ENCODE measurements at regions not wholly inside any gene's neighbourhood (a gene's known extent, or its start where the extent isn't known, plus 50 kb on each side); places are given as distances from the start of the nearest gene placed in this dataset.
A peak's percentile ranks its signal among the peaks of the same experiment; 100 is the strongest.

DNA sequence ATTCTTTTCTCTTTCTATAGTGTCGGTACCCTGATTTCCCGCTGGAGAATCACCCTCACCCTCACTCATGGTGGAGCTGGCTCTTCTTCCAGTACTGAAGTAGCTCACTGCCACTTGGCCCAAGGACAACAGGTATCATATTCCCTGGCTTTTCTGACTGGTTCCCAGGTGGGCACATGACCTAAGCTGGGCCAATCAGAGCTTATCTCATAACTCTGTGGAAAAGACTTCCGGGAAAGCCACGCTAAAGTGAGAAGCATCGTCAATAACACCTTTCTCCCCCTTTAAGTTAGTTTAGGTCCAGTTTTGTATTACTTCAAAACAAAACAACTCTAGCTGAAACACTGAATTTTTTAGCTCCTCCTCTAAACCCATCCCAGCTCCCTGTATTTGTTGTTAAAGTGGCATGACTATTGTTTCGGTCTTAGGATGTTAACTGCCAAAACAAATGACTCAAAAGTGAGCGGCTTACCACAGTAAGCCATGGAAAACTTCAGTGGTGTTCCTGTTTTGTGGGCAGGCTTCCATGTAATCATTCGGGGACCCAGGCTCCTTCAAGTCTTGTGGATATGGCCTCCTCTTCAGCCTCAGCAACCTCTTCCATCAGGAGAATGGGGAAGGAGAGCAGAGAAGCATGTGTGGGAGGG is 137.4 kb upstream of the DLX2 start:
- WGBS, 2 donors, result 91 to 95% methylated on average over 8 of the region's 8 CpGs
- H3K4me1 ChIP-seq, result peaks cover 0 to 5% (median 0%) of the 10 kb centered on the region in 3 donors
- ATAC-seq (no peak), DNase-seq (no peak), FAIRE-seq (no peak)
- H3K4me3 ChIP-seq, result no peak overlapping the region
- no peaks in the 10 kb centered on the region for H3K27me3 ChIP-seq
- H3K27ac ChIP-seq, result no peak overlapping the region
- intact Hi-C loops (cut with DNase I), result no loop called here
- no peaks in the 10 kb centered on the region for H3K36me3 ChIP-seq
- no peaks in the 10 kb centered on the region for H3K9me3 ChIP-seq
- TF ChIP-seq CTCF (IDR thresholded peaks at IDR 0.05), result no peak

DNA sequence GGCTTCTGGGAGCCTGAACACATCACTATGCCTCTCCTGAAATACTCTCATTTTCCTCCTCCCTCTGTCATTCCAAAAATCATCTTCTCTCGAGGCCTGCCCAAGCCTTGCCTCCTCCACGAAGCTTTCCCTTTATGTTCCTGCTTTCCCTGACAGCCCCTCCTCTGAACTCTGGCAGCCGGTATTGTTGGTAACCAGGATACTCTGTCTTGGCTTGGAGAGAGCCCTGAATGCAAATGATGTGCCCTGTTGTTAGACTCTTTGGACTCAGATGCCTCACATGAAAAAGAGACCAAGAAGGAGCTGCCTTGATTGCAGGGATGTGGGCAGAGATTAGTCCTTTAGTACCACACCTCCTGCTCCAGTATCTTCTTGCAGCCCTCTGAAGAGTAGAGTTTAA is 138.5 kb upstream of the DLX2 start:
- H3K36me3 ChIP-seq, result no peaks in the 10 kb centered on the region
- intact Hi-C loops (cut with DNase I), result no loop called here
- 81 to 82% methylated on average over 3 of the region's 3 CpGs for WGBS, 2 donors
- ATAC-seq, result no peak
- DNase-seq, result no peak
- no peak overlapping the region for H3K27ac ChIP-seq
- TF ChIP-seq CTCF (IDR thresholded peaks at IDR 0.05), result no peak
- FAIRE-seq, result no peak
- no peaks in the 10 kb centered on the region for H3K9me3 ChIP-seq
- H3K4me1 ChIP-seq, result no peaks in the 10 kb centered on the region
- no peaks in the 10 kb centered on the region for H3K27me3 ChIP-seq
- H3K4me3 ChIP-seq, result no peak overlapping the region

DNA sequence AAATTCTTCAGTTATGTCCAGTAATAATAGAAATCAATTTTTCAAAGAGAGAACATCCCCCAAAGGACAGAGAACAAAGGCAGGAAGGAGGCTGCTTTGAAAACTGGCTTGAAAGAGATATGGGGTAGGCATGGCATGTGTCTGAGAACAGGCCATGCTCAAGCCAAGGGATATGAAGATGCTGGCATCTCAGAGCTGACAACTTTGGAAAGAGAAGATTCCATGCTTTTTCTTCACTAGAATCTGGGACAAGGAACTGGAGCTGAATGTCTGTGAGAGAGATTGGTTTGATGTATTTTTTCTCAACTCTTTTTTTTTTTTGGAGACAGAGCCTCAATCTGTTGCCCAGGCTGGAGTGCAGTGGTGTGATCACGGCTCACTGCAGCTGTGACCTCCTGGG is 139.8 kb upstream of the DLX2 start:
- no peaks in the 10 kb centered on the region for H3K36me3 ChIP-seq
- no peak for TF ChIP-seq CTCF (IDR thresholded peaks at IDR 0.05)
- no peaks in the 10 kb centered on the region for H3K27me3 ChIP-seq
- FAIRE-seq (no peak), DNase-seq (no peak), ATAC-seq (no peak)
- 92 to 100% methylated on average over 1 of the region's 1 CpG for WGBS, 2 donors
- H3K9me3 ChIP-seq, result no peaks in the 10 kb centered on the region
- H3K27ac ChIP-seq, result no peak overlapping the region
- intact Hi-C loops (cut with DNase I), result no loop called here
- H3K4me3 ChIP-seq, result no peak overlapping the region
- no peaks in the 10 kb centered on the region for H3K4me1 ChIP-seq

GRCh38 chr2:172242961-172243360 is 140.3 kb upstream of the DLX2 start:
- no peaks in the 10 kb centered on the region for H3K9me3 ChIP-seq
- WGBS, 2 donors, result 98 to 100% methylated on average over 1 of the region's 1 CpG
- DNase-seq, result peak in 4 of 6 donors; percentile 16 to 52 (median 38)
- intact Hi-C loops (cut with DNase I), result no loop called here
- no peak overlapping the region for H3K27ac ChIP-seq
- H3K4me1 ChIP-seq, result no peaks in the 10 kb centered on the region
- ATAC-seq, result peak in 3 of 4 donors; percentile 43 to 86 (median 79)
- no peak for TF ChIP-seq CTCF (IDR thresholded peaks at IDR 0.05)
- no peaks in the 10 kb centered on the region for H3K27me3 ChIP-seq
- H3K4me3 ChIP-seq, result no peak overlapping the region
- no peaks in the 10 kb centered on the region for H3K36me3 ChIP-seq
- no peak for FAIRE-seq

- H3K36me3 ChIP-seq, result no peaks in the 10 kb centered on the region
- no peak overlapping the region for H3K4me3 ChIP-seq
- no peak for TF ChIP-seq CTCF (IDR thresholded peaks at IDR 0.05)
- no peak overlapping the region for H3K27ac ChIP-seq
- no peak for ATAC-seq
- DNase-seq, result no peak
- no peaks in the 10 kb centered on the region for H3K9me3 ChIP-seq
- 83 to 85% methylated on average over 3 of the region's 3 CpGs for WGBS, 2 donors
- FAIRE-seq, result no peak
- intact Hi-C loops (cut with DNase I), result no loop called here
- H3K4me1 ChIP-seq, result no peaks in the 10 kb centered on the region
- H3K27me3 ChIP-seq, result no peaks in the 10 kb centered on the region
These were observed 141.9 kb upstream of the DLX2 start for GRCh38 chr2:172244419-172245130.
